Transverse colon (tissue), 4 donors: ENCODE measurements at regions not wholly inside any gene's neighbourhood (a gene's known extent, or its start where the extent isn't known, plus 50 kb on each side); places are given as distances from the start of the nearest gene placed in this dataset.

Experiments
- DNase-seq: peaks from one replicate; pipeline ENCODE4 v3.0.0-alpha.2; 2019
- H3K27ac ChIP-seq, 4 donors: fragments of 200-600 bp; sonication (generic); 2 replicates each; pipeline ENCODE4 v1.5.1; 2016 to 2018; ENCODE audit warnings: inconsistent platforms in 4 of 4
- H3K27me3 ChIP-seq: fragments of 200-600 bp; sonication (generic); 2 replicates; pipeline ENCODE4 v1.5.1; 2017; ENCODE audit warnings: inconsistent platforms
- H3K36me3 ChIP-seq, 4 donors: fragments of 200-600 bp; sonication (generic); 2 replicates each; pipeline ENCODE4 v1.5.1; 2017 to 2019; ENCODE audit warnings: inconsistent platforms in 4 of 4
- H3K4me1 ChIP-seq, 4 donors: fragments of 200-600 bp; sonication (generic); 2 replicates each; pipeline ENCODE4 v1.5.1; 2017 to 2020; ENCODE audit warnings: inconsistent platforms in 4 of 4
- H3K4me3 ChIP-seq, 4 donors: fragments of 200-600 bp; sonication (generic); 1 replicate in 1 of 4; 2 replicates in 3 of 4; pipeline versions ENCODE4 v1.5.1 to v1.6.1; 2017 to 2019; ENCODE audit warnings: inconsistent platforms in 4 of 4
- H3K9me3 ChIP-seq, 2 donors: fragments of 200-600 bp; sonication (generic); 2 replicates each; pipeline ENCODE4 v1.5.1; 2017 to 2019; ENCODE audit warnings: inconsistent platforms in 2 of 2
- CTCF ChIP-seq, 5 experiments: fragments of 200-600 bp in 3 of 5; fragments of 450-650 bp in 2 of 5; sonication (generic) in 3 of 5; IDR thresholded peaks; 1 replicate in 2 of 5; 2 replicates in 3 of 5; pipeline ENCODE4 v1.5.1; 2016 to 2017; ENCODE audit warnings: antibody characterized with exemption in 5 of 5, inconsistent platforms in 3 of 5, mild to moderate bottlenecking in 2 of 5, moderate library complexity in 1 of 5
- EP300 ChIP-seq: sonication (generic); formaldehyde crosslinking; IDR thresholded peaks from one replicate; pipeline ENCODE4 v1.6.1; 2017; ENCODE audit warnings: antibody characterized with exemption, low read depth
- POLR2A ChIP-seq: fragments of 450-650 bp; IDR thresholded peaks from one replicate; pipeline ENCODE4 v1.6.1; 2016; ENCODE audit warnings: antibody characterized with exemption, mild to moderate bottlenecking, moderate library complexity
- POLR2AphosphoS5 ChIP-seq, 3 donors: sonication (generic); formaldehyde crosslinking; IDR thresholded peaks; one replicate each; pipeline ENCODE4 v1.6.1; 2016; ENCODE audit warnings: antibody characterized with exemption in 3 of 3
- WGBS, 2 donors: methylation state at CpG; one replicate each; pipeline ENCODE4 v1.1.5; 2018; ENCODE audit warnings: low coverage in 1 of 2; 5-methylcytosine and 5-hydroxymethylcytosine counted together
- in situ Hi-C, 4 donors: fragments of 200-750 bp; cut with MboI; loops; one replicate each; pipeline versions ENCODE4 v1.15.0 to v1.15.1; 2017; ENCODE audit warnings: low sequenced_read_pairs in 3 of 4, low pct_ligation_motif_present in 1 of 4, low pct_unique_long_range_greater_than_20kb in 1 of 4
- intact Hi-C: fragments of 100-400 bp; cut with DNase I; formaldehyde crosslinking; loops from one replicate; pipeline ENCODE4 v1.15.1; 2023; ENCODE audit warnings: low total_unique reads

DNA sequence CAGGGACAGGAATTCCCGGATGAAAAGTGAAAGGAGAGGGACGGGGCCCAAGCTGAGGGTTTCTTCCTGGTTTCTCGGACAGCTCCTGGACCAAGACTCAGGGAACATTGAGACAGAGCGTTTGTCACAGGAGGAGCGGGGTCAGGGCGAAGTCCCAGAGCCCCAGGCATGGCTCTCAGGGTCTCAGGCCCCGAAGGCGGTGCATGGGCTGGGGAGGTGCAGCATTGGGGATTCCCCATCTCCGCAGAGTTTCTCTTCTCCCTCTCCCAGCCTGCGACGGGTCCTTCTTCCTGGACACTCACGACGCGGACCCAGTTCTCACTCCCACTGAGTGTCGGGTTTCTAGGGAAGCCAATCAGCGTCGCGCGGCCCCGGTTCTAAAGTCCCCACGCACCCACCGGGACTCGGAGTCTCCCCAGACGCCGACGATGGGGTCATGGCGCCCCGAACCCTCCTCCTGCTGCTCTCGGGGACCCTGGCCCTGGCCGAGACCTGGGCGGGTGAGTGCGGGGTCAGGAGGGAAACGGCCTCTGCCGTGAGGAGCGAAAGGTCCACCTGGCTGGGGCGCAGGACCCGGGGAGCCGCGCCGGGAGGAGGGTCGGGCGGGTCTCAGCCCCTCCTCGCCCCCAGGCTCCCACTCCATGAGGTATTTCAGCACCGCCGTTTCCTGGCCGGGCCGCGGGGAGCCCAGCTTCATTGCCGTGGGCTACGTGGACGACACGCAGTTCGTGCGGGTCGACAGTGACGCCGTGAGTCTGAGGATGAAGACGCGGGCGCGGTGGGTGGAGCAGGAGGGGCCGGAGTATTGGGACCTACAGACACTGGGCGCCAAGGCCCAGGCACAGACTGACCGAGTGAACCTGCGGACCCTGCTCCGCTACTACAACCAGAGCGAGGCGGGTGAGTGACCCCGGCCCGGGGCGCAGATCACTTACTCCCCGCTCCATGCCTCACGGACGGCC lies 54.6 kb upstream of the POLR1H start:
- Histone ChIP-seq H3K9me3 (no peaks in the 10 kb centered on the region), H3K4me1 (peaks cover 8 to 22% (median 17%) of the 10 kb centered on the region in 4 donors), H3K36me3 (no peaks in the 10 kb centered on the region), H3K27ac (peak overlapping the region in 2 of 4 donors; percentile 8 to 31), H3K27me3 (peaks cover 25% of the 10 kb centered on the region), H3K4me3 (peak overlapping the region; percentile 30 to 63 (median 48))
- in situ Hi-C loops (loop anchor here in 3 of 4 donors (5.0 to 25.0 kb wide), 4 partner anchors 144 to 269 kb away; no protein-coding TSS in a partner anchor), intact Hi-C loops (loop anchor here (5.0 kb wide), 1 partner anchor 159 kb away; no protein-coding TSS in a partner anchor)
- 3% methylated on average over 62 of the region's 74 CpGs; no CpG with 5 or more reads in 1 of the 2 donors for WGBS, 2 donors
- TF ChIP-seq POLR2A (no peak), EP300 (no peak), CTCF (IDR thresholded peaks at IDR 0.05) (no peak), POLR2AphosphoS5 (IDR thresholded peaks at IDR 0.05) (no peak)
- DNase-seq: peak; percentile 20

GRCh38 chr6:30007132-30007764 lies 53.8 kb upstream of the POLR1H start:
- H3K27ac ChIP-seq: no peak overlapping the region
- peaks cover 8 to 22% (median 17%) of the 10 kb centered on the region in 4 donors for H3K4me1 ChIP-seq
- in situ Hi-C loops (loop anchor here in 3 of 4 donors (5.0 to 25.0 kb wide), 4 partner anchors 145 to 270 kb away; no protein-coding TSS in a partner anchor), intact Hi-C loops (loop anchor here (5.0 kb wide), 1 partner anchor 160 kb away; no protein-coding TSS in a partner anchor)
- H3K9me3 ChIP-seq: no peaks in the 10 kb centered on the region
- peak overlapping the region; percentile 30 to 63 (median 48) for H3K4me3 ChIP-seq
- H3K27me3 ChIP-seq: peaks cover 25% of the 10 kb centered on the region
- TF ChIP-seq CTCF (IDR thresholded peaks at IDR 0.05) (no peak), POLR2AphosphoS5 (IDR thresholded peaks at IDR 0.05) (no peak), EP300 (no peak), POLR2A (no peak)
- H3K36me3 ChIP-seq: no peaks in the 10 kb centered on the region
- peak; percentile 18 for DNase-seq
- 31% methylated on average over 18 of the region's 42 CpGs; no CpG with 5 or more reads in 1 of the 2 donors for WGBS, 2 donors

- Histone ChIP-seq H3K36me3 (no peaks in the 10 kb centered on the region), H3K27ac (no peak overlapping the region), H3K9me3 (no peaks in the 10 kb centered on the region), H3K27me3 (peaks cover 25% of the 10 kb centered on the region), H3K4me3 (no peak overlapping the region), H3K4me1 (peaks cover 8 to 22% (median 17%) of the 10 kb centered on the region in 4 donors)
- intact Hi-C loops: loop anchor here (5.0 kb wide), 1 partner anchor 162 kb away; no protein-coding TSS in a partner anchor
- no peak for DNase-seq
- TF ChIP-seq CTCF (IDR thresholded peaks at IDR 0.05) (no peak), POLR2AphosphoS5 (IDR thresholded peaks at IDR 0.05) (no peak), EP300 (no peak), POLR2A (no peak)
- in situ Hi-C loops: loop anchor here in 3 of 4 donors (5.0 to 25.0 kb wide), 4 partner anchors 147 to 272 kb away; no protein-coding TSS in a partner anchor
- 90% methylated on average over 3 of the region's 3 CpGs; no CpG with 5 or more reads in 1 of the 2 donors for WGBS, 2 donors
These were observed 52.0 kb upstream of the POLR1H start for GRCh38 chr6:30009113-30009512.
